Liver (tissue), 3 donors: ENCODE measurements at regions not wholly inside any gene's neighbourhood (a gene's known extent, or its start where the extent isn't known, plus 50 kb on each side); places are given as distances from the start of the nearest gene placed in this dataset.

Experiments used
- FOXA1 ChIP-seq: IDR thresholded peaks from 2 replicates; pipeline ENCODE4 v1.6.1; 2016; ENCODE audit warnings: antibody characterized with exemption
- GABPA ChIP-seq, 2 donors: IDR thresholded peaks in 1 of 2; conservative IDR thresholded peaks in 1 of 2; 2 replicates each; pipeline ENCODE4 v1.6.1; 2016; ENCODE audit warnings: antibody characterized with exemption in 2 of 2, mild to moderate bottlenecking in 1 of 2, moderate library complexity in 1 of 2
- JUND ChIP-seq, 2 donors: IDR thresholded peaks; 2 replicates each; pipeline ENCODE4 v1.6.1; 2016; ENCODE audit warnings: antibody characterized with exemption in 2 of 2
- RAD21 ChIP-seq, 2 donors: IDR thresholded peaks; 2 replicates each; pipeline ENCODE4 v1.6.1; 2016; ENCODE audit warnings: antibody characterized with exemption in 2 of 2, mild to moderate bottlenecking in 2 of 2
- SP1 ChIP-seq: IDR thresholded peaks from 2 replicates; pipeline ENCODE4 v1.6.1; 2018; ENCODE audit warnings: antibody characterized with exemption, mild to moderate bottlenecking
- TF ChIP-seq, protein P1 (sequence below): fragments of 150-350 bp; IDR thresholded peaks from 2 replicates; pipeline ENCODE4 v1.5.1; 2017; ENCODE audit warnings: improper control_type of control experiment, low read depth, low read length; ENCODE audit not compliant: missing input control
- TF ChIP-seq, protein P2 (sequence below): IDR thresholded peaks from 2 replicates; pipeline ENCODE4 v1.6.1; 2016; ENCODE audit warnings: antibody characterized with exemption
- TF ChIP-seq, protein P3 (sequence below): IDR thresholded peaks from 2 replicates; pipeline ENCODE4 v1.6.1; 2016; ENCODE audit warnings: antibody characterized with exemption
- TF ChIP-seq, protein P4 (sequence below): IDR thresholded peaks from 2 replicates; pipeline ENCODE4 v1.6.1; 2016; ENCODE audit warnings: antibody characterized with exemption
- donor health status: healthy.
- donor health status: healthy.

DNA sequence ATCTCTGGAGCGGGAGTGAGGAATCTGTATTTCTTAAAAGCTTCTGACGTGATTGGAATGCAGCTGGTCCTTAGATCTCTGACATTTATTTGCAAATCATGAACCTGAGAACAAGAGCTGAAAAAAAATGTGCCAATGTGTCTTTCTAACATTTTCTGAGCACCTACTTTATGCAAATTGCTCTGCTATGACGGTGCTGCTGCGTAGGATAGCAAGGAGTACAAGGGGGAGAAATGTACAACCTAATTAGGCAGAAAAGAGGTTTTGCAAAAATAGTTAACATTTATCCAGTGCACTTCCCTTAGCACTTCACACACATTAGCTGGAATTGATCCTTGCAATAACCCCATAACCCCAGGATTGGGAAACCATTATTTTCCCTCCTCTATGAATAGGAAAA lies 357.5 kb downstream of the TLE4 start:
- TF ChIP-seq, protein P1, sequence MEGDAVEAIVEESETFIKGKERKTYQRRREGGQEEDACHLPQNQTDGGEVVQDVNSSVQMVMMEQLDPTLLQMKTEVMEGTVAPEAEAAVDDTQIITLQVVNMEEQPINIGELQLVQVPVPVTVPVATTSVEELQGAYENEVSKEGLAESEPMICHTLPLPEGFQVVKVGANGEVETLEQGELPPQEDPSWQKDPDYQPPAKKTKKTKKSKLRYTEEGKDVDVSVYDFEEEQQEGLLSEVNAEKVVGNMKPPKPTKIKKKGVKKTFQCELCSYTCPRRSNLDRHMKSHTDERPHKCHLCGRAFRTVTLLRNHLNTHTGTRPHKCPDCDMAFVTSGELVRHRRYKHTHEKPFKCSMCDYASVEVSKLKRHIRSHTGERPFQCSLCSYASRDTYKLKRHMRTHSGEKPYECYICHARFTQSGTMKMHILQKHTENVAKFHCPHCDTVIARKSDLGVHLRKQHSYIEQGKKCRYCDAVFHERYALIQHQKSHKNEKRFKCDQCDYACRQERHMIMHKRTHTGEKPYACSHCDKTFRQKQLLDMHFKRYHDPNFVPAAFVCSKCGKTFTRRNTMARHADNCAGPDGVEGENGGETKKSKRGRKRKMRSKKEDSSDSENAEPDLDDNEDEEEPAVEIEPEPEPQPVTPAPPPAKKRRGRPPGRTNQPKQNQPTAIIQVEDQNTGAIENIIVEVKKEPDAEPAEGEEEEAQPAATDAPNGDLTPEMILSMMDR = no peak
- TF ChIP-seq, protein P2, sequence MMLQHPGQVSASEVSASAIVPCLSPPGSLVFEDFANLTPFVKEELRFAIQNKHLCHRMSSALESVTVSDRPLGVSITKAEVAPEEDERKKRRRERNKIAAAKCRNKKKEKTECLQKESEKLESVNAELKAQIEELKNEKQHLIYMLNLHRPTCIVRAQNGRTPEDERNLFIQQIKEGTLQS = no peak
- TF ChIP-seq GABPA (IDR thresholded peaks at IDR 0.05 in 1 of 2, conservative IDR thresholded peaks at IDR 0.05 in 1 of 2) = no peak
- TF ChIP-seq RAD21 (IDR thresholded peaks at IDR 0.05) = no peak
- TF ChIP-seq, protein P3, sequence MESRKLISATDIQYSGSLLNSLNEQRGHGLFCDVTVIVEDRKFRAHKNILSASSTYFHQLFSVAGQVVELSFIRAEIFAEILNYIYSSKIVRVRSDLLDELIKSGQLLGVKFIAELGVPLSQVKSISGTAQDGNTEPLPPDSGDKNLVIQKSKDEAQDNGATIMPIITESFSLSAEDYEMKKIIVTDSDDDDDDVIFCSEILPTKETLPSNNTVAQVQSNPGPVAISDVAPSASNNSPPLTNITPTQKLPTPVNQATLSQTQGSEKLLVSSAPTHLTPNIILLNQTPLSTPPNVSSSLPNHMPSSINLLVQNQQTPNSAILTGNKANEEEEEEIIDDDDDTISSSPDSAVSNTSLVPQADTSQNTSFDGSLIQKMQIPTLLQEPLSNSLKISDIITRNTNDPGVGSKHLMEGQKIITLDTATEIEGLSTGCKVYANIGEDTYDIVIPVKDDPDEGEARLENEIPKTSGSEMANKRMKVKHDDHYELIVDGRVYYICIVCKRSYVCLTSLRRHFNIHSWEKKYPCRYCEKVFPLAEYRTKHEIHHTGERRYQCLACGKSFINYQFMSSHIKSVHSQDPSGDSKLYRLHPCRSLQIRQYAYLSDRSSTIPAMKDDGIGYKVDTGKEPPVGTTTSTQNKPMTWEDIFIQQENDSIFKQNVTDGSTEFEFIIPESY = no peak
- TF ChIP-seq SP1 = no peak
- TF ChIP-seq JUND (IDR thresholded peaks at IDR 0.05) = no peak
- TF ChIP-seq FOXA1 = no peak
- TF ChIP-seq, protein P4, sequence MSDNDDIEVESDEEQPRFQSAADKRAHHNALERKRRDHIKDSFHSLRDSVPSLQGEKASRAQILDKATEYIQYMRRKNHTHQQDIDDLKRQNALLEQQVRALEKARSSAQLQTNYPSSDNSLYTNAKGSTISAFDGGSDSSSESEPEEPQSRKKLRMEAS = no peak
